Stimulated activated CD4-positive, alpha-beta T cell treated with anti-CD3 and anti-CD28 coated beads, Interleukin-4, amount 100 ng/mL, for 1 hour (primary cell): ENCODE measurements at regions not wholly inside any gene's neighbourhood (a gene's known extent, or its start where the extent isn't known, plus 50 kb on each side); places are given as distances from the start of the nearest gene placed in this dataset.
"Not testable (repeated sequence)": the region's sequence is repeated elsewhere in the genome, so short reads cannot be mapped to it uniquely, and the experiment has no call there.

ENCODE experiments used
- DNase-seq: peaks from one replicate; pipeline ENCODE4 v3.0.0-alpha.2; 2020

DNA sequence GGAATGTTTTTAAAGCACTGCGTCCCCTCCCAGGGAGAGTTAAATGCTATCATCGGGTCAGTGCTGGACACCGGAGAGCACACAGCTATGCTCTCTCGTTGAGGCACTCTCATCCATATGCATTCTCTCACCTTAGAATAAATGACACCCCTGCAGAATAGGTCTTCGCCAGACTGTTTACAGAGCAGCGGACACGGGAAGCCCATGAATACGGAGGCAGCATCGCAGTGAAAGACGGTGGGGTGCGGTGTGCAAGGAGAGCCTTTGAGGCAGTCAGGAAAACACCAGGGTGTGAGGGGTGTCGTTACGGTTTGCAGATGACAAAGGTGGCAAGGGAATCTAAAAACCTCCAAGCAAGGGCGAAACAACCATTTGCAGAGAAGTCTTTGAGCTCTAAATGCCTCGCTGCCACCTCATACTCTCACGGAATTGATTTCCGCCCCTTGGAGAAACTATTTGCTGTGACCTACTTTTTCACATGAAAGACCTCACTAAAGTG, 169.2 kb upstream of the FHL2 start:
- no peak for DNase-seq

DNA sequence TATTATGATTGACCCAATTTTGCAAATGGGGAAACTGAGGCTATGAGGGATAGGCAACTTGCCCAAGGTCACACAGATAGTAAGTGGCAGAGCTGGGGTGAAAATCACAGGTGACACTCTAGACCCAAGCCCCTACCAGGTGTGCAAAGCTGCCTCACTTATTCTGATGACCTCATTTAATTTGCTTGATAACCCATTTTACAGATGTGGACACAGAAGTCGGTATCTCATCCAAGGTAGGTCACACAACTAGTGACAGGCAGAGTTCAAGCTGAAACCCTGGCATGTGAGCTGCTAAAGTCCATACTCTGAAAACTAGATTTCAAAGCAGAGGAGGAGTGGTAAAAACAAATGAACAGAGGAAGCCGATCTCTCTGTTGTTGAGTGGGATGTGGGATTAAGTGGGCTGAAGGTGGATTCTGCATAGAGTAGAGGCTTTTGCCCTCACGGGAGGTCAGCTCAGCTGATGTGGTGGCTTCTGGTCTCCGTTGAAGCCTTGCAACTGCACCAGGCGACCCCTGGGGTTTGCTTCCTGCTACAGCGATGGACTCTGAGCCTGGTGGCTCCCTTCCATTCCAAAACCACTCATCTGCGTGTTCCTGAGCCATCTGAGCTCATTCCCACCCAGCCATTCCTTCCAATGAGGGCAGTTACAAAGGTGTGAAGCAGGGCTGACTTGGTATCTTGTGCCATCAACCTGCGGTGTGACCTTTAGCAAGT, 164.3 kb upstream of the FHL2 start:
- no peak for DNase-seq

DNA sequence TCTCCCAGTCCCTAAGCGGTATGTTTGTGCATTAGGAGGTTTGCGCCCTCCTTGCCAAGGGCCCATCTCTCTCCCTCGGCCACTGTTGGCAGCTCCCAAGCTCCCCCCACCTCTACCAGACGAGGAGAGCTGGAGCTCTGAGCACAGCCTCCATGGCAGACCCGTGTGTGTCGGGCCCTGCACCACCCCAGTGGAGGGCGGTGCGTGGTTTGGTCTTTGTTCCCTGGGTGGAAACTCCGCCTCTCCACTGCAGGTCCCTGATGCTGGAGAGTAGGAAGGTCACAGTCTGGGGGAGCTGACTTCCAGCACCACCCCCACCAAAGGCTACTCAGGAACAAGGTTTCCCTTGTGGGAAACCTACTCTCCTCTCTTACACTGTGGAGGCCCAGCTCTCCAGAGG, 162.6 kb upstream of the FHL2 start:
- no peak for DNase-seq

DNA sequence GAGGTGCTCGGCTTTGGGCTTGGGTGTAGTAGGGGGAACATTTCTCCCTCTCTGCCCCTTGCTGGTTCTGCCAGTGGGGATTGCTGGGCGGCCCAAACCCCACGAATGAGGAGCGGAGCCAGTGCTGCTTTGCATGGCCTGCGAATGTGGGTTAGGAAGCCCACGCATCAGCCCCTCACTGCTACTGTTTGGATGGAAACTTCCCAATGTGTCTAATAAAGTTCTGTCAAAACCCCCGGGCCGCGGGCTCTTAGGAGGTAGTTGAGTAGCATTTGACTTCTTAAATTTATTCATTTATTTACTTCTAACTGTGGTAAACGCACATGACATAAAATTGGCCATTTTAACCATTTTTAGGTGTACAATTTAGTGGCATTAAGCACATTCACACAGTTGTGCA, 161.3 kb upstream of the FHL2 start:
- no peak for DNase-seq

DNA sequence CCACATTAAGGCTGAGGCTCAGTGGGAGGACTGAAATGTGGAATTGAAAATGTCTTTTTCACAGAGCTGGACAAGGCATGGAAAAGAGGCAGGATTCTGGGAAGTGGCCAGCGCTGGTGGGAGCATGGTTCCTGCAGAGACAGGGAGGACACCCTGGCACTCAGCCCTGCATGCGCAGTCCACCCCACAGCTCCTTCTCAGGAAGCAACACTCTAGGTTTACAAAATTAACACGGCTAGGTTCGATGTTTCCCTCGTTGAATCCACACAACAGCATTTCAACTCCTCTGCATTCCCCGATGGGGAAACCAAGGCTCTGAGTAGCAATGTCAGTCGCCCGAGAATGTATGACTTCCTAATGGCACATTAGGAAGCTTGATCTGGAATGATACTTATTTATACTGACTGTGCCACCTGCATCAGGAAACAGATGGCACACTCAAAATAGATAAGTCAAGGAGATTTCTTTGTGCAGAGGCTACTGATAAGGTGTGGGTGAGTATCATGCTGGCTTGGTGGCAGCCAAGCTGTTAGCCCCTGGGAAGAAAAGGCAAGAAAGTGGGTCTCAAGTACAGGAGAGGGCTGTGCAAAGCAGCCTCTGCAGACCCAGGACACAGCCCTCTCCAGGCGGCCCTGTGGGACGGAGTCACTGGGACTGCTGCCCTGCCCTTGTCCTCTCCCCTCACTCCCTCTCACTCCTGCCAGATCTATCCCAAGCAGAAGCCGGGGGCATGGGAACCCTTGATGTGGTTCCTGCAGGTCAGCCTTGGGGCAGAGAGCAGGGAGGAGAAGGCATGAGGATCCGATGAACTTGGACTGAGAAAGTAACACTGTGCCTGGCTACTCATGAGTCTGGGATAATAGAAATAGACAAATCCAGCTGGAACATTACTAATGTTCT, 158.4 kb upstream of the FHL2 start:
- no peak for DNase-seq

DNA sequence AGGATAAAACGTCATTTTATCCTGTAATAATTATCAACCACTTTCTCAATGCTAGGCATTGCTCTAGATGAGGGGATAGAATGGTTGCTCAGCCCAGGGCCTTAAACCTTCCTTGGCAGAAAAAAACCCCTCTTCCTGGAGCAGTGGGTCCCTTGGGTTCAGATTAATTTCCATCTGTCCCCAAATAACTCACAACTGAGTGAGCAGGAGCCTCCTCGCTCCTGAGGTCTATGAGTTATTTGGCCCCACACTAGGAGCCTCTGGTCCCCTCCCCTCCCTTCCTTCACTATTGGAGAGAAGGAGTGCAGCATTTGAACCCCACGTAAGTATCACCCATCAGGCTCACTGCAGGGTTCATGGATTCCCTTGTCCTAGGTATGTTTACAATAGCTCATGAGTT, 157.5 kb upstream of the FHL2 start:
- DNase-seq = no peak

DNA sequence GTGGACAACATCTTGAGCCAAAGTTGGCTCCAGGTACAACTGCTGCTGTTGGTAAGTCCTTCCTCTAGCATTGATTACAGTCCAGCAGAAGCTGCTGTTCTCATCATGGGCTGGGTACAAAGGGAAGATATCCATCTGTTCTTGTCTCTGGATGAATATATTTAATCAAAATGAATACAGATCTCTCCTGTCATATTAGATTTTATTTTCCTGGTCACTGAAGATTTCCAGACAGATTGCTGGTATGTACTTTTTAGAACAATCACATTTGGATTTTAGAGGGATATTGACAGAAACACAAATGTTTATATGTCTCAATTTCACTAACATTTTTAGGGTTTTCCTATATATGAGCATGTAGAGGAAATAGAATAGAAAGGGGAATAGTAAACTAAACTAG, 155.4 kb upstream of the FHL2 start:
- no peak for DNase-seq

DNA sequence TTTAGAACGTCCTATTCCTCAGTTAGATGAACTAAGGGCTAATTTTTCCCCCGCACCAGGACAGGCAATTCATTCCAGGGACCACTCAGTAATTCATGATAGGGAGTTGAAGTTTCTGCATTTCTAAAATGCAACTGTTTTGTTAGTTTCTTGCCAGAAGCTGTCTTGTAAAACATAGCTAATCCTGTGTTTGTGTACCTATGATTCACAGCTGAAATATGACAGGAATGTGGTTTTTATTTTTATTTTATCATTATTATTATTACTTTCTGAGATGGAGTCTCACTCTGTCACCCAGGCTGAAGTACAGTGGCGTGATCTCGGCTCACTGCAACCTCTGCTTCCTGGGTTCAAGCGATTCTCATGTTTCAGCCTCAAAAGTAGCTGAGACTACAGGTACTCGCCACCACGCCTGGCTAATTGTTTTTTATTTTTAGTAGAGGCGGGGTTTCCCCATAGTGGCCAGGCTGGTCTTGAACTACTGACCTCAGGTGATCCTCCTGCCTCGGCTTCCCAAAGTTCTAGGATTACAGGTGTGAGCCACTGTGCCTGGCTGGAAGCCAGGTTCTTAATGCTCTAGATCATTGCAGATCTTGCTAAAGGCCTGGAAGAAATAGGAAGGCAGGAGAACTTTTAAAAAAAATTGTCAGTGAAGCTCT, 154.8 kb upstream of the FHL2 start:
- no peak for DNase-seq

DNA sequence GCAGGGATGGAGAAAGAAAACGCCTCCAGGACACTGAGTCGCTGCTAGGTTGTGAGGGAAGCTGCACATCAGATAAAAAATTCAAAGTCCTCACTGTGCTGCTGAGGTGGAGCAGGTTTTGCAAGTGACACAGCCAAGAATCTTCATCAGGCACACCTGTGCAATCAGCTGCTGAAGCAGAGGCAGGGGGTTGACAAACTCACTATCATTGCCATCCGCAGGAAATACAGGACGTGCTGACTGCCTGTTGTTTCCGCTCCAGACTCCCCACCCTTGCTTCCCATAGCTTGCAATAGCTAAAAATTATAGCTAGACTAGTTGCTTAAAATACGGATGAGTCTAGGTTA, 147.8 kb upstream of the FHL2 start:
- DNase-seq = no peak

DNA sequence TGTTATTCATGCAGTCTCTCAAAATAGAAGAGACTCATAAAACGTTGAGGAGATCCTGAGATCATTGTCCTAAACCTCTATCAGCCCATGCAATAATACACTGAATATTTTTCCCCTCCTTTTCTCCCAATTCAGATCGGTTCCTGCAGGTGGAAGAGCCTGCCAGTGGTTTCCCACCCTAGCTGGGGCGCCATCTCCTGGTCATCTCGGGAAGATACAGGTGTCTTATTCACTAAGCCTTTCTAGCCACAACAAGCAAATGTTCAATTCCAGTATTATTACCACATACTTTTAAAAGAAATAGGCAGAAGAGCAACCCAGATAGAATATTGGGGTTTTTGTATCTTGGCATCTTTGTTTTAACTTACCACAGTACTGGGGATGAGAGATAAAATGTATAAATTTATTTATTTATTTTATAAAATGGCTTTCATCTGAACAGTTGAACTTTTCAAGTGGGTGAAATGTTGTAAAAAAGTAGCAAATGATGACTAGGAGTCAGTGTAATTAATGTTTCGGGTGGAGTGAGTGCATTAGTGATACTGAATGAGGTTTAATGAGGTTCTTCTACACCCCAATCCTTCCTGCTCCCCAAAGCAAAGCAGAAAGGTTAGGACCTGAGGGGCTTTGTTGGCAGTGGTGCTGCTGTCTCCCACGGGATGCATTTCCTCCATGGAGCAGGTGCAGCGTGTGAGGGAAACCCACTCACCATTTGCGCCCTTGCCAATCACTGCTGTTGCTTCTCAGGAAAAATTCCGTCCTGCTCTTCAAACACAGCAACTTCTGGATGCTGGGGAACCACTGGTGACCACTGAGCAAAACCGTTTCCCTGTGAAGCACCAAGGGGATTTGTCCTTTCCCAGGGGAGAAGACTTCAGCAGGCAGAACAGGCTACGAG, 147.1 kb upstream of the FHL2 start:
- DNase-seq = peak; percentile 70

DNA sequence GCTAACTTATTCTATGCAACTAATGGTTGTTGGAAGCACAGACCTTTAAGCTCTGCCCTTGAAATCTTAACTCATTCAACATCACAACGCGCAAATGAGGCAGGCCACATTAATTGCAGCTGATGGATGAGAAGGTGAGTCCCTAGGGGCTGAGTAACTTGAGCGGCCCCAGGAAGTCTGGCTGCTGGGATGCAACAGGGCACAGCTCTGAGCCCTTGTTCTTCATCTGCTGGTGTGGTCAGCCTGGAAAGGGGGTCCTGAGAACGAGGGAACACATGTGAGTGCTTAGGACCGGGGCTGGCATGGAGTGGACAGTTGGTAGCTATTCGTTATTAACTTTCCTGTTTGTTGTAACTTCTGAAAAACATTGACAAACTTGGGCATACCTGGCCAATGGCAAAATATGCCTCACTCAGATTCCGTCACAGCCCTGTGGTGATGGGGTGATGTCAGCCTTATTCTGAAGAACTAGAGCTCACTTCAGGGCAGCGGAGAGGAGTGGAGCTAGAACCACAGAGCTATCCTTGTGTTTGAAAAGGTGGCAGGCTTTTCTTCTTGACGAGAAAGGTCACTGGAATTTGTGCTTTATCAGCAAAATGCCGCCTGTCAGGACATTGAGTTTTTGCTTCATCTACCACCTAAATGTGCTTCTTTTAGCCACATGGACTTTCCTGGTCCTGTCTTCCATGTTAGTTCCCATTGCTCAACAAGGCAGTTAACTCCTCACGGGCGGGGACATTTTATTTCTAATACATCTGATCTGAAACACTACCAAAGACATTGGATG, 145.9 kb upstream of the FHL2 start:
- DNase-seq = no peak

DNA sequence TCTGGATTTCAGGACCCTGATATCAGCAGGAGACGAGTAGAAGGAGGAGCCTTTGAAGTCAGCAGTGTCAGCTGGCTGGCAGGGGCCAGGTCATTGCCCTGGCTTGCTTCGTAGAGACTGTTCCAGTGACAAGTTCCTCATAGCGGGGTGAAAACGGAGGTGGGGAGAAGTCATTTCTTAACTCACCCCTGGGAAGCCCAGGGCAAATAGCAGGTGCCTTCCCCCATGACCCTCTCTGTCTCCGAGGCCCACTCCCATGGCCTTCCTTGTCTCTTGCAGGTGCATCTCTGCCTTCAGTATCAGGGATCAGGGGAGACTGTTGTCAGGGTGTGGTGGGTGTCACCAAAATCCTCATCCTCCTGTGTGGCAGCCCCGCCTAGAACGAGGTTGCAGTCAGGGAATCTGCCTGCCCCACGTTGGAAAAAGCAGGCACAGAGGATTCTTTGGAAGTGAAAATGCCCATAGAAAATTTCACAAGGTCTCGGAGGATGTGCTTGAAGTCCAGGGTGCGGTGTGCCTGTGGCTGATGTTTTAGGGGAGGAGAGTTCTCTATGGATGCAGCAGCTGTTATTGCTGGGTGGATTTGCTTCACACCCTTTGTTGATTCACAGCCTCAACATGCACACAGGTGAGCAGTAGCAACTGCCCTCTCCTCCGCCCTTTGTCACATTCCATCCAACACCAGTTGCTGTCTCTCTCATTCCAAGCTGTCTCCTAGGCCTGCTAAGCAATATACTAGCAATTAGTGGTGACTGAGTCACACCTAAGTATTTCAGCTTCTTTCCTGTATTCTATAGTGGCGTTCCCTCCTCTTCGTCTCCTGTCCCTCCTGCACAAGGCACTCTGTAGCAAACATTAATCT, 142.6 kb upstream of the FHL2 start:
- DNase-seq = no peak

DNA sequence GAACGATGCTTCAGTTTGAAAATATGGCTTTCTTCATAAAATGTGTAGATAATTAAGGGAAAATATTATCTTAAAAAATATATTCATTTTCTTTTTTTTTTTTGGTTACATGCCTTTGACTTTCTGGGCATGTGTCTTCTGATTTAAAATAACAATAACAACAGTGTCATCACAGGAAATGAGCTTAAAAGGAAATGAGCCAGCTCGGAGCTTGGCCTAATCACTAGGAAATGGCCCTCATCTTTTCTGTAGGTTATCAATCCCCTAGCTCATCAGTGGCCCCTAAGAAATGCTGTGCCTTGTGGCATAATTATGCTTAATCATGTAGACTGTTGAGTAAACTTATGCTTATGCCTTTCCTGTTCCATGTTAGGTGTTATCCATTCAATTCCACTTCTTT, 141.8 kb upstream of the FHL2 start:
- no peak for DNase-seq

DNA sequence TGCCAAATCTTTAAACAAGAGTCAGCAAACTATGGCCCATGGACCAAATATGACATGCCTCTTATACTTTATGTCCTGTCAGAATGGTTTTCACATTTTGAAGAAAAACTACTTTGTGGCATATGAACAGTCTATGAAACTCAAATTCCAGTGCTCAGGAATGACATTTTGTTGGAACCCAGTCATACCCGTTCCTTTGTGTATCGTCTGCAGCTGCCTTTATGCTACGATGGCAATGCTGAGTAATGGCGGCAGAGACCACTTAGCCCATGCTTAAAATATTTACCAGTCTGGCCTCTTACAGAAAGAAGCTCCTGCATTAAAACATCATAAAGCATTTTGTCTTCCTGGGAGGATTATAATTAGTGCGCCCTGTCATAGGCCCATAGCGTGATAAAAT, 140.5 kb upstream of the FHL2 start:
- no peak for DNase-seq

DNA sequence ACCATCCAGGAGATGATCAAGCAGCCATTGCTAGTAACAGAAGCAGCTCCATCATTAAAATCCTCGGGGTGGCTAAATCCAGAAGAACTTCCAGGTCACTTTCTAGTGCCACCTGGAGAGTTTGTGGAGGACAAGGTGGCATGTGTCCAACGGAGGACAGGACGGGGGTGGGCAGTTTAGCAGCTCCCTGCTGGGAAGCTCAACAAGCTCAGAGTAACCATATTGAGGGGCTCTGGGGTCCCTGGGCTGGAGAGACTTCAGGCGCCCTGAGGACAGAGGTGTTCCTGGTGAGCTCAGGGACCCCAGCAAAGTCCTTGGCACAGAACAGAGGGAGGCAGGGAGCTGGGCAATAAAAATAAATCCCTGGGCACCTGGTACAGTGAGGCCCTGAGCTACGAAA, 140.0 kb upstream of the FHL2 start:
- no peak for DNase-seq

DNA sequence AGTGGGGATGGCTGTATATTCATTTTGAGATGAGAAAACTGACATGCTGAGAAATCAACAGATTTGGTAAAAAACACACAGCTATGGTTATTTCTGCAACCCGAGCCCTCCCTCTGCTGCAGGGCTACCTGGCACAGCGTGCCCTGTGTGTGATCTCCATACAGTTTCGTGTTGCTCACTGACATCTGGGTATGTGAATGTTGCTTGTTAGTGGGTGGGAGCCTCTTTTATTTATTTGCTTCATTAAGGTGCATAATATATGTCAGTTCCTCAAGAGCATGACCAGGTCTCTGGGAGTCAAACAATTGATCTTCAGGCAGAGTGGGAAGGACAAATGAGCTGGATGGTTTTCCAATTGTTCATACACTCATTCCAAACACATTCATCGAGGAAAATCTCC, 139.1 kb upstream of the FHL2 start:
- DNase-seq = no peak

DNA sequence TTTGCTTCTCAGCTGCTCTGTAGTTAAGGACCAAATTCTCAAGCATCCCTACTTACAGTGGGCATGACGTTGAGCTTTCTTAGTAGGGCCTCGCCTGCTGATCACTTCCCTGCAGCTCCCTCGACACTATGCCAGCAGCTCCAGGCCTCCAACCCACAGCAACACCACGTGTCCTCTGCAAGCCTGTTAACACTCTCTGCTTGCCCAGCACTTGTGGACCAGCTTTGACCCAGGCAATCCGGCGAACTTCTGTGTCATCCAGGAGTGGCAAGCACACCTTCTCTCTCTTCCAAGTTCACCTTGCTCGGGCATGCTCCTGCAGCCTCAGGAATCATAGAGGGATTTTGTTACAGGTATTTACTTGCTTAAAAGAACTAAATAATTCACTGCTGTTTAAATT, 138.6 kb upstream of the FHL2 start:
- no peak for DNase-seq

DNA sequence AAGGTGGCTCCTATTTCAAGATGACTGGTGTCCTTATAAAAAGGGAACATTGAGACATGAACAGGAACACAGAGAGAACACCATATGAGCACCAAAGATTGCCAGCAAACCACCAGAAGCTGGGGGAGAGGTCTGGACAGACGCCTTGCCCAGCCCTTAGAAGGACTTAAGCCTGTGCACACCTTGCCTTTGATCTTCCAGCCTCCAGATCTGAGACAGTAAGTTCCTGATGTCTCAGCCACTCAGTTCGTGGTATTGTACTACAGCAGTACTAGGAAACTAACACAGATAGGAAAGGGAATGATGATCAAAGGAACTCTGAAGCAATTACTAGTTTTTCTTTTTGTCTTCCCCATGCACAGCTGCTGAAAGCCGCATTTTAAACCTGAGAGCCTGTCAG, 137.3 kb upstream of the FHL2 start:
- no peak for DNase-seq

DNA sequence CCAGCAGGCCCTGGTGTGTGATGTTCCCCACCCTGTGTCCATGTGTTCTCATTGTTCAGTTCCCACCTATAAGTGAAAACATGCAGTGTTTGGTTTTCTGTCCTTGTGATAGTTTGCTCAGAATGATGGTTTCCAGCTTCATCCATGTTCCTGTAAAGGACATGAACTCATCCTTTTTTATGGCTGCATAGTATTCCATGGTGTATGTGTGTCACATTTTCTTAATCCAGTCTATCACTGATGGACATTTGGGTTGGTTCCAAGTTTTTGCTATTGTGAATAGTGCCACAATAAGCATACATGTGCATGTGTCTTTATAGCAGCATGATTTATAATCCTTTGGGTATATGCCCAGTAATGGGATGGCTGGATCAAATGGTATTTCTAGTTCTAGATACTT, 130.4 kb upstream of the FHL2 start:
- DNase-seq = not testable (repeated sequence)

DNA sequence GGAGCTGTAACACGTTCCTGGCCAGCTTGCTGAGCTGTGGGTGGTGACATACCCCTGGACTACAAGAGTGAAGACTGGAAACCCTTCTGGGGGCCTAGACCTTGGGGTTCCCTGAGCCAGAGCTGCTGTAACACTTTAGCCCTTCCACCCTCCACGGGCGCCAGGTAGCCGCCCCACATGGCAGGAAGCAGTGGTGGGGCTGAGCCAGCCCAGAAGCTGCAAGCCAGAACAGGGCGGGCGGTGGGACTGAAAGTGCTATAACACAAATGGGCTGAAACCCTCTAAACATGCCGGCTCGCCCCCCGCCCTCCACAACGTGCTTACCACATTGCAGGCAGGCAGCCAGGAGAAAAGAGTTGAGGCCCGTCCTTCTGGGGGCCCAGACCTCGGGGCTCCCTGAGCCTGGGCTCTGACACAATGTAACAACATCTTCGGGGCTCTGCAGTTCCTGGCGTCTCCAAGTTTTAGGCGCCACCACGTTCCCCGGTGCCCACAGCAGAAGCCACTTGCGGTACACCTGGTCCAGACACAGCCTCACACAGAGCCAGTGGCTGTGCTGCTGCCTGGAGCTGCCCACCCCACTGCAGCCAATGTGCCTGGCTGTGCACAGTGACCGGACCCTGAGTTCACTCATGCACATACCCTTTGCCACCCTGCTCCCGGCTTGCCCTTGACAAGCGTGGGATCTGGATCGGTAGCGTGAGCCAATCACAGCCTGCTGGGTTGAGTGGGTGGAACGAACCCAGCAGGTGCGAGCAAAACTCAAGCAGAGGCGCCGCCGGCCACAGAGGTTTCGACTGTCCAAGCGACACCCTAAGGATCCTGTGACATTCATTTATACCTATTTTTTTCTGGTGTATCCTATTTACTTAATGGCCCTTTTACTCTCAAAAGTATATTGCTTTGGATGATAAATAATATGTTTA, 127.4 kb upstream of the FHL2 start:
- no peak for DNase-seq
